Liver (tissue), 8 donors: ENCODE measurements at regions not wholly inside any gene's neighbourhood (a gene's known extent, or its start where the extent isn't known, plus 50 kb on each side); places are given as distances from the start of the nearest gene placed in this dataset.

Source experiments
- DNase-seq: peaks from one replicate; pipeline ENCODE4 v3.0.0-alpha.2; 2017; ENCODE audit warnings: low spot score
- H3K27ac ChIP-seq, 2 donors: one replicate each; pipeline ENCODE4 v1.7.0; 2013; ENCODE audit warnings: inconsistent platforms in 2 of 2, low read length in 2 of 2, control low read depth in 1 of 2, low read depth in 1 of 2, mild to moderate bottlenecking in 1 of 2
- H3K27me3 ChIP-seq, 4 donors: one replicate each; pipeline versions ENCODE4 v1.6.1 to v1.7.0; 2013; ENCODE audit warnings: low read length in 3 of 4, inconsistent platforms in 1 of 4, mild to moderate bottlenecking in 1 of 4, moderate library complexity in 1 of 4; ENCODE audit not compliant: control insufficient read depth in 4 of 4, insufficient read depth in 4 of 4
- H3K36me3 ChIP-seq, 4 donors: one replicate each; pipeline versions ENCODE4 v1.6.1 to v1.7.0; 2013; ENCODE audit warnings: low read length in 3 of 4, mild to moderate bottlenecking in 3 of 4, low read depth in 1 of 4, moderate library complexity in 1 of 4; ENCODE audit not compliant: control insufficient read depth in 4 of 4, insufficient read depth in 3 of 4
- H3K4me1 ChIP-seq, 4 donors: one replicate each; pipeline versions ENCODE4 v1.6.1 to v1.7.0; 2013; ENCODE audit warnings: low read length in 3 of 4, mild to moderate bottlenecking in 3 of 4, moderate library complexity in 1 of 4; ENCODE audit not compliant: control insufficient read depth in 4 of 4, insufficient read depth in 4 of 4
- H3K4me3 ChIP-seq, 3 donors: one replicate each; pipeline versions ENCODE4 v1.6.1 to v1.7.0; 2013; ENCODE audit warnings: low read length in 3 of 3, control low read depth in 1 of 3, low read depth in 1 of 3, mild to moderate bottlenecking in 1 of 3
- H3K9ac ChIP-seq, 2 donors: one replicate each; pipeline ENCODE4 v1.7.0; 2013; ENCODE audit warnings: low read length in 2 of 2, mild to moderate bottlenecking in 2 of 2, moderate library complexity in 2 of 2, control low read depth in 1 of 2, low read depth in 1 of 2
- H3K9me3 ChIP-seq, 4 donors: one replicate each; pipeline versions ENCODE4 v1.6.1 to v1.7.0; 2013; ENCODE audit warnings: low read length in 3 of 4; ENCODE audit not compliant: control insufficient read depth in 4 of 4
- EGR1 ChIP-seq, 2 donors: IDR thresholded peaks; 2 replicates each; pipeline ENCODE4 v1.6.1; 2016 to 2018; ENCODE audit warnings: antibody characterized with exemption in 2 of 2, low read depth in 2 of 2
- FOXA1 ChIP-seq: IDR thresholded peaks from 2 replicates; pipeline ENCODE4 v1.6.1; 2016; ENCODE audit warnings: antibody characterized with exemption
- HNF4A ChIP-seq, 2 donors: conservative IDR thresholded peaks; 2 replicates each; pipeline ENCODE4 v1.6.1; 2016; ENCODE audit warnings: antibody characterized with exemption in 2 of 2, mild to moderate bottlenecking in 2 of 2
- HNF4G ChIP-seq: IDR thresholded peaks from 2 replicates; pipeline ENCODE4 v1.6.1; 2016; ENCODE audit warnings: antibody characterized with exemption
- NR2F2 ChIP-seq: IDR thresholded peaks from 2 replicates; pipeline ENCODE4 v1.6.1; 2016; ENCODE audit warnings: antibody characterized with exemption
- RAD21 ChIP-seq, 2 donors: IDR thresholded peaks; 2 replicates each; pipeline ENCODE4 v1.6.1; 2016; ENCODE audit warnings: antibody characterized with exemption in 2 of 2, mild to moderate bottlenecking in 2 of 2
- RXRA ChIP-seq, 2 donors: IDR thresholded peaks; 2 replicates each; pipeline ENCODE4 v1.6.1; 2017 to 2018; ENCODE audit warnings: antibody characterized with exemption in 2 of 2, mild to moderate bottlenecking in 1 of 2
- SP1 ChIP-seq: IDR thresholded peaks from 2 replicates; pipeline ENCODE4 v1.6.1; 2018; ENCODE audit warnings: antibody characterized with exemption, mild to moderate bottlenecking
- TAF1 ChIP-seq: conservative IDR thresholded peaks from 2 replicates; pipeline ENCODE4 v1.6.1; 2016; ENCODE audit warnings: antibody characterized with exemption, mild to moderate bottlenecking
- YY1 ChIP-seq: IDR thresholded peaks from 2 replicates; pipeline ENCODE4 v1.6.1; 2016; ENCODE audit warnings: antibody characterized with exemption, mild to moderate bottlenecking
- WGBS: extraction: QIAGEN DNeasy Blood & Tissue Kit; methylation state at CpG from one replicate; pipeline ENCODE4 v1.1.7; 2013; 5-methylcytosine and 5-hydroxymethylcytosine counted together
- TF ChIP-seq, protein P1 (sequence below): IDR thresholded peaks from 2 replicates; pipeline ENCODE4 v1.6.1; 2016; ENCODE audit warnings: antibody characterized with exemption
- TF ChIP-seq, protein P2 (sequence below): IDR thresholded peaks from 2 replicates; pipeline ENCODE4 v1.6.1; 2016; ENCODE audit warnings: antibody characterized with exemption, mild to moderate bottlenecking
- TF ChIP-seq, protein P3 (sequence below): fragments of 150-350 bp; IDR thresholded peaks from 2 replicates; pipeline ENCODE4 v1.5.1; 2017; ENCODE audit warnings: improper control_type of control experiment, low read depth, low read length; ENCODE audit not compliant: missing input control
- TF ChIP-seq, protein P4 (sequence below): IDR thresholded peaks from 2 replicates; pipeline ENCODE4 v1.6.1; 2016; ENCODE audit warnings: antibody characterized with exemption
- donor health status: healthy.
- donor health status: healthy.
- donor health status: healthy.
- donor health status: healthy.
- donor health status: healthy.

DNA sequence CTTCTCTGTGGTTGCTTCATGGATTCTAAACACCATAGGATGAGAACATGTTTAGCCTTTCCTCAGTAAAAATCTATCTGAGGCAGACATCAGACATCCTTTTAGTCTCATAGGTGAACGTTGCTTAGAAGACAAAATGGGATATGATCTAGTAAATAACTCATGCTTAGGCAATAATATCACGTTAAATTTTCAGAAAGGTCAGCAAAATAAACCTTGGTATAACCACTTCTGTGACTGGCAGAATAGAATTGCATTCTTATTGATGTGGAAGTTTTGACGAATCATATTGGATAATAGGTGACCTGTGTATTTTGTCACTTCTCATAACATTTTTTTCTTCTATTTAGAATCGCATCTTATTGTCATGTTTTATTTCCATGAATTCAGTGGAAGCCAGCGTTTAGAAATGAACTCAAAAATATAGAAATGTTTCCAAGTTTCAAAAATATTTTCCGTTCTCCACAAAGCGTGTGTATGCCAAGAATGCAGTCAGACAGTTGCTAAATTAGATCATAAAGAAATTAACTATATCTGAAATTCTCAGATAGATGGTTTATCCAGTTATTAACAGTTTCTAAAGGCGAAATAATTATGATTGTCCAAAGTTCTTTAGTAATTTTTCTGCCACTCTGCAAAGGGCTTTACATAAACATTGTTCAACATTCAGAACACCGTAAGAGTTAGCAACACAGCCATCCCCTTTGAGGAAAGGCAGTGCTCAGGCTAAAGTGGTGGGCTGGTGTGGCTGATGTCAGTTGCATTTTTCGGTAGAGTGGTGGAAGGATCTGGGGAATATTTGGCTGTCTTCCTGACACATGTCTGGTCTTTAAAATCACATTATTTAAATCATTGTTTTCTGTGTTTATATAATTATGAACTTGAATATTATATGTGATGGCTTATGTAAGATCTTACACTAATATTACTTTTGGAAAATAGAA lies 827.2 kb downstream of the MTRR start:
- no peak for TF ChIP-seq SP1
- no peak for TF ChIP-seq HNF4A (conservative IDR thresholded peaks at IDR 0.05)
- no peak for TF ChIP-seq HNF4G
- no peak for TF ChIP-seq RXRA (IDR thresholded peaks at IDR 0.05)
- no peak for TF ChIP-seq YY1
- TF ChIP-seq, protein P1, sequence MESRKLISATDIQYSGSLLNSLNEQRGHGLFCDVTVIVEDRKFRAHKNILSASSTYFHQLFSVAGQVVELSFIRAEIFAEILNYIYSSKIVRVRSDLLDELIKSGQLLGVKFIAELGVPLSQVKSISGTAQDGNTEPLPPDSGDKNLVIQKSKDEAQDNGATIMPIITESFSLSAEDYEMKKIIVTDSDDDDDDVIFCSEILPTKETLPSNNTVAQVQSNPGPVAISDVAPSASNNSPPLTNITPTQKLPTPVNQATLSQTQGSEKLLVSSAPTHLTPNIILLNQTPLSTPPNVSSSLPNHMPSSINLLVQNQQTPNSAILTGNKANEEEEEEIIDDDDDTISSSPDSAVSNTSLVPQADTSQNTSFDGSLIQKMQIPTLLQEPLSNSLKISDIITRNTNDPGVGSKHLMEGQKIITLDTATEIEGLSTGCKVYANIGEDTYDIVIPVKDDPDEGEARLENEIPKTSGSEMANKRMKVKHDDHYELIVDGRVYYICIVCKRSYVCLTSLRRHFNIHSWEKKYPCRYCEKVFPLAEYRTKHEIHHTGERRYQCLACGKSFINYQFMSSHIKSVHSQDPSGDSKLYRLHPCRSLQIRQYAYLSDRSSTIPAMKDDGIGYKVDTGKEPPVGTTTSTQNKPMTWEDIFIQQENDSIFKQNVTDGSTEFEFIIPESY = no peak
- TF ChIP-seq NR2F2 = no peak
- no peak for TF ChIP-seq EGR1 (IDR thresholded peaks at IDR 0.05; ENCODE audit: low read depth in 2 of 2)
- no peak for TF ChIP-seq TAF1
- no peak for TF ChIP-seq RAD21 (IDR thresholded peaks at IDR 0.05)
- TF ChIP-seq, protein P2, sequence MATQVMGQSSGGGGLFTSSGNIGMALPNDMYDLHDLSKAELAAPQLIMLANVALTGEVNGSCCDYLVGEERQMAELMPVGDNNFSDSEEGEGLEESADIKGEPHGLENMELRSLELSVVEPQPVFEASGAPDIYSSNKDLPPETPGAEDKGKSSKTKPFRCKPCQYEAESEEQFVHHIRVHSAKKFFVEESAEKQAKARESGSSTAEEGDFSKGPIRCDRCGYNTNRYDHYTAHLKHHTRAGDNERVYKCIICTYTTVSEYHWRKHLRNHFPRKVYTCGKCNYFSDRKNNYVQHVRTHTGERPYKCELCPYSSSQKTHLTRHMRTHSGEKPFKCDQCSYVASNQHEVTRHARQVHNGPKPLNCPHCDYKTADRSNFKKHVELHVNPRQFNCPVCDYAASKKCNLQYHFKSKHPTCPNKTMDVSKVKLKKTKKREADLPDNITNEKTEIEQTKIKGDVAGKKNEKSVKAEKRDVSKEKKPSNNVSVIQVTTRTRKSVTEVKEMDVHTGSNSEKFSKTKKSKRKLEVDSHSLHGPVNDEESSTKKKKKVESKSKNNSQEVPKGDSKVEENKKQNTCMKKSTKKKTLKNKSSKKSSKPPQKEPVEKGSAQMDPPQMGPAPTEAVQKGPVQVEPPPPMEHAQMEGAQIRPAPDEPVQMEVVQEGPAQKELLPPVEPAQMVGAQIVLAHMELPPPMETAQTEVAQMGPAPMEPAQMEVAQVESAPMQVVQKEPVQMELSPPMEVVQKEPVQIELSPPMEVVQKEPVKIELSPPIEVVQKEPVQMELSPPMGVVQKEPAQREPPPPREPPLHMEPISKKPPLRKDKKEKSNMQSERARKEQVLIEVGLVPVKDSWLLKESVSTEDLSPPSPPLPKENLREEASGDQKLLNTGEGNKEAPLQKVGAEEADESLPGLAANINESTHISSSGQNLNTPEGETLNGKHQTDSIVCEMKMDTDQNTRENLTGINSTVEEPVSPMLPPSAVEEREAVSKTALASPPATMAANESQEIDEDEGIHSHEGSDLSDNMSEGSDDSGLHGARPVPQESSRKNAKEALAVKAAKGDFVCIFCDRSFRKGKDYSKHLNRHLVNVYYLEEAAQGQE = no peak
- TF ChIP-seq, protein P3, sequence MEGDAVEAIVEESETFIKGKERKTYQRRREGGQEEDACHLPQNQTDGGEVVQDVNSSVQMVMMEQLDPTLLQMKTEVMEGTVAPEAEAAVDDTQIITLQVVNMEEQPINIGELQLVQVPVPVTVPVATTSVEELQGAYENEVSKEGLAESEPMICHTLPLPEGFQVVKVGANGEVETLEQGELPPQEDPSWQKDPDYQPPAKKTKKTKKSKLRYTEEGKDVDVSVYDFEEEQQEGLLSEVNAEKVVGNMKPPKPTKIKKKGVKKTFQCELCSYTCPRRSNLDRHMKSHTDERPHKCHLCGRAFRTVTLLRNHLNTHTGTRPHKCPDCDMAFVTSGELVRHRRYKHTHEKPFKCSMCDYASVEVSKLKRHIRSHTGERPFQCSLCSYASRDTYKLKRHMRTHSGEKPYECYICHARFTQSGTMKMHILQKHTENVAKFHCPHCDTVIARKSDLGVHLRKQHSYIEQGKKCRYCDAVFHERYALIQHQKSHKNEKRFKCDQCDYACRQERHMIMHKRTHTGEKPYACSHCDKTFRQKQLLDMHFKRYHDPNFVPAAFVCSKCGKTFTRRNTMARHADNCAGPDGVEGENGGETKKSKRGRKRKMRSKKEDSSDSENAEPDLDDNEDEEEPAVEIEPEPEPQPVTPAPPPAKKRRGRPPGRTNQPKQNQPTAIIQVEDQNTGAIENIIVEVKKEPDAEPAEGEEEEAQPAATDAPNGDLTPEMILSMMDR = no peak
- TF ChIP-seq, protein P4, sequence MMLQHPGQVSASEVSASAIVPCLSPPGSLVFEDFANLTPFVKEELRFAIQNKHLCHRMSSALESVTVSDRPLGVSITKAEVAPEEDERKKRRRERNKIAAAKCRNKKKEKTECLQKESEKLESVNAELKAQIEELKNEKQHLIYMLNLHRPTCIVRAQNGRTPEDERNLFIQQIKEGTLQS = no peak
- no peak for TF ChIP-seq FOXA1
- WGBS = 64% methylated on average over 10 of the region's 10 CpGs
- Histone ChIP-seq H3K4me1 (no peaks in the 10 kb centered on the region), H3K9me3 (no peaks in the 10 kb centered on the region), H3K4me3 (no peak overlapping the region), H3K27me3 (no peaks in the 10 kb centered on the region), H3K9ac (no peak overlapping the region), H3K36me3 (no peaks in the 10 kb centered on the region), H3K27ac (no peak overlapping the region)
- DNase-seq = no peak

DNA sequence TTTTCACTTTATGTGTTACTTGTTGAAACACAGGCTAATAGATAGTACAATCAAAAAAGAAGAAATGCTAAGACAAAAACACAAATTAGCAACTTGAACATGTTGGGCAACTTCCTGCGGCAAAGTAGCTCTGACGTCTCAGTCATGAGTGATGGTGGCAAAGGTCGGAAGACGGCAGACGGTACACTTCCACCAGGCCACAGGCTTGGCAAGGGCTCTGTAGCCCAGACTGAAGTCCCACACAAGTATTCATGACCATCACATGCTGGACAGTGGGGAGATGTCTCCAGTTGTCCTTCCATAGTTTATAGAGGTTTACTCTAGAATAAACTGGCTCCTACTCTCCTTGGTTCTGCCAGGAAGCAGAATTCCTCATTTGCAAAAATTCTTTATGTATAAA lies 831.3 kb downstream of the MTRR start:
- no peaks in the 10 kb centered on the region for H3K36me3 ChIP-seq
- H3K9me3 ChIP-seq = no peaks in the 10 kb centered on the region
- no peak overlapping the region for H3K9ac ChIP-seq
- H3K27ac ChIP-seq = no peak overlapping the region
- 79% methylated on average over 5 of the region's 5 CpGs for WGBS
- no peak for TF ChIP-seq RXRA (IDR thresholded peaks at IDR 0.05)
- TF ChIP-seq HNF4G = no peak
- no peak for TF ChIP-seq EGR1 (IDR thresholded peaks at IDR 0.05; ENCODE audit: low read depth in 2 of 2)
- TF ChIP-seq HNF4A (conservative IDR thresholded peaks at IDR 0.05) = no peak
- no peaks in the 10 kb centered on the region for H3K4me1 ChIP-seq
- no peak for DNase-seq
- no peak overlapping the region for H3K4me3 ChIP-seq
- no peaks in the 10 kb centered on the region for H3K27me3 ChIP-seq
